Neural cell (in vitro differentiated cells): ENCODE measurements at regions not wholly inside any gene's neighbourhood (a gene's known extent, or its start where the extent isn't known, plus 50 kb on each side); places are given as distances from the start of the nearest gene placed in this dataset.

Experiments
- EP300 ChIP-seq: fragments of 450-650 bp; conservative IDR thresholded peaks from 2 replicates; pipeline ENCODE4 v1.6.1; 2014; ENCODE audit warnings: antibody characterized with exemption, mild to moderate bottlenecking, moderate library complexity; ENCODE audit not compliant: poor library complexity, severe bottlenecking
- EZH2 ChIP-seq: fragments of 200-600, 300-800 bp; shearing (Covaris generic), sonication (generic); IDR thresholded peaks from 2 replicates; pipeline ENCODE4 v1.6.1; 2014; ENCODE audit warnings: antibody characterized with exemption, low read length, borderline replicate concordance, mild to moderate bottlenecking; ENCODE audit not compliant: insufficient read depth, poor library complexity, severe bottlenecking
- RAD21 ChIP-seq: fragments of 450-650 bp; conservative IDR thresholded peaks from 2 replicates; pipeline ENCODE4 v1.6.1; 2014; ENCODE audit warnings: antibody characterized with exemption, mild to moderate bottlenecking, moderate library complexity
- TAF1 ChIP-seq: IDR thresholded peaks from 2 replicates; pipeline ENCODE4 v1.6.1; 2012; ENCODE audit warnings: low read depth
- TF ChIP-seq, protein P1 (sequence below): fragments of 450-650 bp; IDR thresholded peaks from 2 replicates; pipeline ENCODE4 v1.5.1; 2014; ENCODE audit warnings: antibody characterized with exemption, mild to moderate bottlenecking, moderate library complexity; ENCODE audit not compliant: poor library complexity, severe bottlenecking
- TF ChIP-seq, protein P2 (sequence below): IDR thresholded peaks from 2 replicates; pipeline ENCODE4 v1.6.1; 2012; ENCODE audit warnings: borderline replicate concordance

DNA sequence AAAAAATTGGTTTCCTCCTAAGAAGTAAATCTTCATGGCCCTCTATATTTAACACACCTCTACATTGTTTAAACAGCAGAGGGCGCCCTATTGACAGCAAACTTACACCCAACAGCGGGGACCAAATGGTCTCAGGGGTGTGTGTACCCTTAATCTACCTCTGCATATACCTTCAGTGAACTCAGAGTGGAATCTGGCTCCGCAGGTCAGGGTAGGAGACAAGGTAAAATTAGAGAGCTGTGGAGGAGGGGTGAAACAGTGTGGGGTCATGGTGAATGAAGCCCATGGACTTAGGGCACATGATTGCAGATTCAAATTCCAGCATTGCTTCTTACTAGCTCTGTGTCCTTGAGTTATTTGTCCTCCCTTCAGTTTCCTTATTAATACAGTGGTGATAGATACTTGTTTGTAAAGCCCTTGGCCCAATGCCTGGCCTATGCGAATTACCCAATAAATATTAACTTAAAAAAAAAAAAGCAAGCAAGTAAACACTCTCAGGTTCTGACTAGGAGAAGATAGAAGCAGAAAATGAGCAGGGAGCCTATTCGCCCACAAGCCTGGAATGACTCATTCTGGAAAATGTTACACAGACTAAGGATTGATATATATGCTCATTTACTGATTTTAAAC, 122.9 kb downstream of the CAVIN4 start:
- TF ChIP-seq, protein P1, sequence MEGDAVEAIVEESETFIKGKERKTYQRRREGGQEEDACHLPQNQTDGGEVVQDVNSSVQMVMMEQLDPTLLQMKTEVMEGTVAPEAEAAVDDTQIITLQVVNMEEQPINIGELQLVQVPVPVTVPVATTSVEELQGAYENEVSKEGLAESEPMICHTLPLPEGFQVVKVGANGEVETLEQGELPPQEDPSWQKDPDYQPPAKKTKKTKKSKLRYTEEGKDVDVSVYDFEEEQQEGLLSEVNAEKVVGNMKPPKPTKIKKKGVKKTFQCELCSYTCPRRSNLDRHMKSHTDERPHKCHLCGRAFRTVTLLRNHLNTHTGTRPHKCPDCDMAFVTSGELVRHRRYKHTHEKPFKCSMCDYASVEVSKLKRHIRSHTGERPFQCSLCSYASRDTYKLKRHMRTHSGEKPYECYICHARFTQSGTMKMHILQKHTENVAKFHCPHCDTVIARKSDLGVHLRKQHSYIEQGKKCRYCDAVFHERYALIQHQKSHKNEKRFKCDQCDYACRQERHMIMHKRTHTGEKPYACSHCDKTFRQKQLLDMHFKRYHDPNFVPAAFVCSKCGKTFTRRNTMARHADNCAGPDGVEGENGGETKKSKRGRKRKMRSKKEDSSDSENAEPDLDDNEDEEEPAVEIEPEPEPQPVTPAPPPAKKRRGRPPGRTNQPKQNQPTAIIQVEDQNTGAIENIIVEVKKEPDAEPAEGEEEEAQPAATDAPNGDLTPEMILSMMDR: no peak
- no peak for TF ChIP-seq EZH2
- no peak for TF ChIP-seq TAF1
- TF ChIP-seq EP300: no peak
- no peak for TF ChIP-seq RAD21
- TF ChIP-seq, protein P2, sequence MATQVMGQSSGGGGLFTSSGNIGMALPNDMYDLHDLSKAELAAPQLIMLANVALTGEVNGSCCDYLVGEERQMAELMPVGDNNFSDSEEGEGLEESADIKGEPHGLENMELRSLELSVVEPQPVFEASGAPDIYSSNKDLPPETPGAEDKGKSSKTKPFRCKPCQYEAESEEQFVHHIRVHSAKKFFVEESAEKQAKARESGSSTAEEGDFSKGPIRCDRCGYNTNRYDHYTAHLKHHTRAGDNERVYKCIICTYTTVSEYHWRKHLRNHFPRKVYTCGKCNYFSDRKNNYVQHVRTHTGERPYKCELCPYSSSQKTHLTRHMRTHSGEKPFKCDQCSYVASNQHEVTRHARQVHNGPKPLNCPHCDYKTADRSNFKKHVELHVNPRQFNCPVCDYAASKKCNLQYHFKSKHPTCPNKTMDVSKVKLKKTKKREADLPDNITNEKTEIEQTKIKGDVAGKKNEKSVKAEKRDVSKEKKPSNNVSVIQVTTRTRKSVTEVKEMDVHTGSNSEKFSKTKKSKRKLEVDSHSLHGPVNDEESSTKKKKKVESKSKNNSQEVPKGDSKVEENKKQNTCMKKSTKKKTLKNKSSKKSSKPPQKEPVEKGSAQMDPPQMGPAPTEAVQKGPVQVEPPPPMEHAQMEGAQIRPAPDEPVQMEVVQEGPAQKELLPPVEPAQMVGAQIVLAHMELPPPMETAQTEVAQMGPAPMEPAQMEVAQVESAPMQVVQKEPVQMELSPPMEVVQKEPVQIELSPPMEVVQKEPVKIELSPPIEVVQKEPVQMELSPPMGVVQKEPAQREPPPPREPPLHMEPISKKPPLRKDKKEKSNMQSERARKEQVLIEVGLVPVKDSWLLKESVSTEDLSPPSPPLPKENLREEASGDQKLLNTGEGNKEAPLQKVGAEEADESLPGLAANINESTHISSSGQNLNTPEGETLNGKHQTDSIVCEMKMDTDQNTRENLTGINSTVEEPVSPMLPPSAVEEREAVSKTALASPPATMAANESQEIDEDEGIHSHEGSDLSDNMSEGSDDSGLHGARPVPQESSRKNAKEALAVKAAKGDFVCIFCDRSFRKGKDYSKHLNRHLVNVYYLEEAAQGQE: no peak
